ENCODE measurements at regions not wholly inside any gene's neighbourhood (a gene's known extent, or its start where the extent isn't known, plus 50 kb on each side); places are given as distances from the start of the nearest gene placed in this dataset.
"Not testable (repeated sequence)": the region's sequence is repeated elsewhere in the genome, so short reads cannot be mapped to it uniquely, and the experiment has no call there.

DNA sequence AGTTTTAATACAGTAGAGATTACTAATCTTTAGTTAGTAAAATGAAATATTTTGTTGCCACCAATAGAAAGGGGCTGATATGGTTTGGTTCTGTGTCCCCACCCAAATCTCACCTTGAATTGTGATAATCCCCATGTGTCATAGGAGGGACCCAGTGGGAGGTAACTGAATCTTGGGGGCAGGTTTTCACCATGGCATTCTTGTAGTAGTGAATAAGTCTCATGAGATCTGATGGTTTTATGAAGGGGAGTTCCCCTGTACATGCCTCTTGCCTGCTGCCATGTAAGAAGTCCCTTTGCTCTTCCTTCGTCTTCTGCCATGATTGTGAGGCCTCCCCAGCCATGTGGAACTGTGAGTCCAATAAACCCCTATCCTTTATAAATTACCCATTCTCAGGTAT is 285.9 kb downstream of the BCL2L11 start:
- DNase-seq = not testable (repeated sequence)

DNA sequence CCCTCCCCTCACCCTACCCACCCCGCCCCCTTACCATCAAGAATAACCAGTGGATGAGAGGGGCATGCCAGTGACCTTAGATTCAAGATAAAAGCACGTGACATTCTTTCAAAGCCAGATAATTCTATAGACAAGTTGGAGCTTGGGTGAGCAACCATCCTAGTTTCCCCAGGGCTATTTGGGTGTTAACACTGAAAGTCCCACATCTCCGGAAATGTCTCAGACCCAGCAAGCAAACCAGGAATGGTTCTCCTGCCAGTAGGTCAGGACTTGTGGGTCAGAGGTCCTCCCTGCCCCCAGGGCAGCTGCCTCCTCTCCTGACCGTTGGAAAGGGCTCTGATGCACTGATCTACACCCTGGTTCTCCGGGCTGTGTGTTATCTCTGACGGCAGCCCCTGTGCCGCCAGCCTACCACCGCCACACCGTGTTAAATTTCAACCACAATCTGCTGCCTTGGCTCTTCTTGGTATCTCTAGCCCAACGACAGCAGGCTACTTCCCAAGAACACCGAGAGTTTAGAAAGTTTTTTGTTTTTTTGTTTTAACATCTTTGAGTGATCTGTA is 287.0 kb downstream of the BCL2L11 start:
- not testable (repeated sequence) for DNase-seq

DNA sequence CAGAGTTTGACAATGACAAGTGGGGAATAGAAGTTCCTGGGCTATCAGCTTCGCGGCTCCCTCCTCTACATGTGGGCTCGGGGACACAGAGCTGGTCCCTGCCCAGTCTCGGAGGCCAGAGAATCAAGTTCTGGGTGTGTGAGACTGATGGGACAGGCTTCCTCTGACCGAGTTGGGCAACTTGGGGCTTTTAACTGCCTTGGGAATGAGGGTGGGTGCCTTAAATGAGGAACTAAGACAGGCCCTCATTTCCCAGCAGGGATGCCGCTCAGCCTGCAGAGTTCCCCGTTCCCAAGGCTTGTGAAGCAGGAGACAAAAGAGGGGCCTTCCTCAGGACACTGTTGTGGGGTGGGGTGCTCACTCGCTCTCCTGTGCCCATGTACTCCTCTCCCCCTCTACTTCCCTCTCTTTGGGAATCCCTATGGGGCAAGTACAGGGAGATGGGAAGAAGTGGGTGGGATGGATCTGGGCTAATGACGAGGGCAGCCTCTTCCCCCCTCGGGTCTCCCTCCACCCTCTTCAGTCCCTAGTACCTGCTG is 290.2 kb downstream of the BCL2L11 start:
- not testable (repeated sequence) for DNase-seq

DNA sequence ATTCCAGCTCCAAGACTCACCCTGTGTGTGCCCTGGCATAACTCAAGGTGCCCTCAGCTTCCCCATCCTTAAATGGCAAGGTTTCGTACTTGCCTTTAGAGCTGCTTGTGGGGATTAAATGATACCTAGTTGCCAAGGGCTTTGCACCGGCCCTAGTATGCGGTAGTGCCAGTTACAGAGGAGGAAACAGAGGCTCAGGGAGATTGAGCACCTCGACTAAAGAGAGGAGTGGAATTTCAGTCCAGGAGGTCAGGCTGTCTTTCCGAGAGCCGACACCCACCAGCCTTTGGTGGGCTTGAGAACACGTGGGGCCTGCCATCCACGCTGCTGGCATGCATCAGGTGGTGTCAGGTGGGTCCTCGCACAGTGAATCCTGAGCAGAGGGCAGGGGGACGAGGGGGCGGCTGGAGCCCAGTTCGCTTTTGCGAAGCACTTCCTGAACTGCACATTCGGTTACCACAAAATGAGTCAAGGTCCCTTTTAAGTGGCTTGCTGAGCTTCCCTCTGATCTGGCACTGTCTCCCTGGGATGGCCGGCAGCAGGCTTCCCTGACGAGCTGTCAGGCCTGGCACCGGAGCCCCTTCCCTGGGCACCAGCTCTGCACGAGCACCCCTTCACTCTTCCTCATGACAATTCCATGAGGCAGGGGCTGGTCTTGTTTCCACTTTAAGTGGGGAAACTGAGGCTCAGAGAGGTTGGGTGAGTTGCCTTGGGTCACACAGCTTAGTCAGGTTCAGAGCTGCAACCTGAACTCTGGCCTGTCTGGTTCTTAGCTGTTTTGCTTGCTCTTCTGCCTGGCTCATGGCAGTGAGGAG is 291.4 kb downstream of the BCL2L11 start:
- not testable (repeated sequence) for DNase-seq

DNA sequence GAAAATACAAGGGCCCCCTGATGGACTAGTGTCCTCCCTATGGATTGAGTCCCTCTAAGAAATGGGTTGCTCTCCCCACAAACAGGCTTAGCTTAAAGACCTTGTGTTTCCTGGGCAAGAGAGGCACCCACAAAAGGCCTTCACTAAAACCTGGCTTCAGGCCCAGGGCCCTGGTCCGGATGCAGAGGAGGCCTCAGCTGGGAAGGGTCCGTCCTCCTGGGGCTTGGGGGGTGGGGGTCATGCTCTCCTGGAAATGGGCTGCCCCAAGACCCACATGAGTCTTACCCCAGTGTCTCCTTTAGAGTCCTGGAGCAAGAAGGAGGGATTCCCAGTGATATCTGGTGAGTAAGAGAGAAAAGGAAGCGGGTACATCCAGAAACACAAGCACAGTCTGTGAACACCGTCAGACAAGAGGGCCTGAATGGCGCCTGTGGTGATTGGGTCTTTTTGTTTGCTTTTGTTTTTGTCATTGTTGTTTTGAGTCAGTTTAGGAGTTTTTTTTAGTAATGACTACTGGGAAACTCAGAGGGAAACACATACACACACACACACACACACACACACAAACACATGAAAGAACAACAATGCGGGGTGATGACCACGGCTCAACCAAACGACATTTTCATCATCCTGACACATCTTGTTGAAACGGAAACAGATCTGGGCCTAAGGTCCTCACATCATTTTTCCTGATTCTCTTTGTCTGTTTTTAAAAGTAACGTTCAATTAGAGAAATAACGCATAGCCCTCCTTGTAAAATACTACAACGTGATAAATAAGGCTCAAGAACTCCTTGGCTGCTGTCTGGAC is 292.3 kb downstream of the BCL2L11 start:
- DNase-seq = not testable (repeated sequence)

DNA sequence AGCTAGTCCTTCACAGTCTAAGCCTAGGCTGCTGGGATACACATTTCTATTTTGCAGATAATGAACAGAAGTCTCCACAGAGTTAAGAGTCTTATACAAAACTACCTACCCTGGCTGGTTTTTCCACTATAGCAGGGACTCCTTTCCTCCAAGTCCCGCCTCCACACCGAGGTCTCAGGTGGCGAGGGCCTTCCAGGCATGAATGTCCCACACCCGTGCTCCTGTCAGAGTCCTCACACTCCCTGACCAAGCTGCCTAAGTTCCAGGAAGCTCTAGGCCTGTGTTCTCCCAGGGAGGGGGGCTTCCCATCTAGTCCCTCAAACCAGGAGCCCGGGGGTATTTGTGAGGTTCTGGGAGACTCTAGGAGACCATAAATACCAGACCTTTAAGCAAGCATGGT is 293.2 kb downstream of the BCL2L11 start:
- DNase-seq = not testable (repeated sequence)

DNA sequence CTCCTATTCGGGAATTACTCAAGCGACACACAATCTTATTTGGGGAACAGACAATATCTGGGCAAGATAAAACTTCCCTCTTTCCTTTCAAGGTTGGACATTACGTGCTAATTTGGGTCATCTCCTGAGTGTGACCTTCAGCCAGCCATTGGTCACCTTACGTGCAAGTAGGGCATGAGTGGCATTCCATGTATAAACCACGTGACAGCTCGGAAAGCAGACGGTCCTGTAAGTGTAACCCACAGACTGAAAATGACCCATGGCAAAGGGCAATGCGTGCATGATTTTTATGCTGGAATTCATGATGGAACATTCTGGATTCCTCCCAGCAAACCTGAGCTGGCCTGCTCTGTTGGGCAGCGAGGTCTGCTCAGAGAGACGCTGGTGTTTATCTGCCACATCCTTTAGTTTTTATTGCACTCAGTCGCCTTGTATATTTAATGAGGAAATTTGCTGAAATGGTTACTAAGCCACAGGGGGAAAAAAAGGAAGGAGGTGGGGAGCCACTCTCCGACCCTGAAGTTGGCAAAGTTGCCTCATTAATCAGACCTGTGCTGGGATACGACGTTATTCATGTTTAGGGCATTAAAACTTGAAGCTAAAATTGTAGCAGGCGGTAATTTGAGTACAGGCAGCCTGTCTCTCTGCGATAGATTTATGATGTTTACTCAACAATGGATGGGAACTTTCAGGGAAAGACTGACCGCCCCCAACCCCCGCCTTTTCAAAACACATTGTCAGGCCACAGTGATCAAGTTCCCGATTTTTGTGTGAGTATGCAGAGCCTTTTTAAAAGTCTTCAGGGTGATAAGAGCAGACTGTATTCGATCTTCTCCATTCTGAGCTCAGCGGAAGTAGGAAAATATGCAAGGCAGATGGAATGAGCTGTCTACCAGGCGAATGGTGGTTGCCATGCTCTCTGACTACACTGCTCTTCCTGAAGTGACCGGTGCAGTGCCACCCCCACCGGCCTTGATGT is 295.3 kb downstream of the BCL2L11 start:
- peak; percentile 43 to 51 for DNase-seq

DNA sequence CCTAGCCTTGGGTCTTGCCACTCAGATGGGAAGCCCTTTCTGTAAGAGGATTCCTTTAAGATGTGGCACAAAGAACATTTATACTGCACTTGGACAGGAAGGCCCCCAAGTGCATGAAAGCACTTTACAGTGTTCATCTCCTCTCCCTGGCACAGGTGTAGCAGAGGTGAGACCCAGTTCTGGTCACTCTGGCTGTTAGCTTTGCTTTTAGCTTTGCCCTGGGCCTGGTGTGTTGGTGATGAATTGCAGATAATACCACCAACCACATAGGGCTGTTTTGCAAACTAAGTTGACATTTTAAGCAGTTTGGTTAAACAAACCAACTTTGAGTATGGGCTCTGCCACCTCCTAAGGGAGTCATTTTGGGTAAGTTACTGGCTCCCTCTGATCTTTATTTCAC is 296.3 kb downstream of the BCL2L11 start:
- not testable (repeated sequence) for DNase-seq

DNA sequence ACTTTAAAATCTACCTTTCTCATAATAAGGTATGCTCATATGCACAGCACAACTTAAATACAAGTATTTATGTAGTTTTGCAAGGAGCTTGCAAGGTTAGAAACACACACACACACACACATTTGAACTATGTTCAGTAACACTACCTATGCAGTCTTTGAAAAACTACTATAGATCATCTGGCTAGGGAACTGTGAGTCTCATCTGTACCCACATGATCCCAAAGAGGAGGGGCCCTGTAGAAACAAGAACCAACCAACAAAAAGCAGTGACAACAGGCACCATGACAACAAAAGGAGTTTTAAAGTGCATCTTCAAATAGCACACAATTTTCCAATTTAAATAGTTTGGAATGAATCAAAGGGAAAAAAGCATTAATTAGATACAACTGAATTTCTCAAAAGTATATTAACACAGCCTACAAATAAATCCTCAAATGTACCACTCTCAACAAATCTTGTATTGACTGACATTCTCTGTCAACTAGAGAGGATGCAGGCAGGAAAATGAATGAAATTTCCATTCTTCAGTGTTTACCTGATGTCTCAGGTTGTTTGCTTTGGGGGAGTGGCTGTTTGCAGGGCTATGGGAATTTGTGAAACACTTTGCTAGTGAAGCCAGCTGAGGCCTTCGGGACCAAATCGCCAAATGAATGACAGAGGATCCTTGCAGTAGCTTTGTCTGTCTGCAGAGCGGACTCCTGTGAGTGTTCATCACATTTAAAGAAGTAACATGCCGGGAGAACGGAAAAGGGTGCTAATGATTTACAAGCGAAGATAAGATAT is 297.6 kb downstream of the BCL2L11 start:
- peak; percentile 6 to 13 for DNase-seq

DNA sequence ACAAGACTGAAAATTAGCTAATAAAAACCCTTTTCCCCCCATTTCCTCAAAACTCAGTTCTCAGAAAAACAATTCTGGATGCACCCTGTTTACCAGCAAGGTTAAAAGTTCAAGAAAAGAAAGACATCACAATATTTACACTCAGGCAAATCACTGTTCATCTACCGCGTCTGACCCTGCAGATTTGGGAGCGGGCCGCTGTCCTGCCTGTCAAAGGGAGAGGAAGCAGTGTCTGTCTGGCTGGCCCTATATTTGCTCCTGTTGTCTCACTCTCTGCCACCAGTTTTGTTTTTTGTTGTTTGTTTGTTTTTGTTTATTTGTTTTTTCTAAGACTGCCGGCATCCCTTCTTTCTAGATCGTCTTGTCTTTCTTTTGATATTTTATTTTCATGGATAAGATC is 299.4 kb downstream of the BCL2L11 start:
- DNase-seq = peak; percentile 3 to 49

DNA sequence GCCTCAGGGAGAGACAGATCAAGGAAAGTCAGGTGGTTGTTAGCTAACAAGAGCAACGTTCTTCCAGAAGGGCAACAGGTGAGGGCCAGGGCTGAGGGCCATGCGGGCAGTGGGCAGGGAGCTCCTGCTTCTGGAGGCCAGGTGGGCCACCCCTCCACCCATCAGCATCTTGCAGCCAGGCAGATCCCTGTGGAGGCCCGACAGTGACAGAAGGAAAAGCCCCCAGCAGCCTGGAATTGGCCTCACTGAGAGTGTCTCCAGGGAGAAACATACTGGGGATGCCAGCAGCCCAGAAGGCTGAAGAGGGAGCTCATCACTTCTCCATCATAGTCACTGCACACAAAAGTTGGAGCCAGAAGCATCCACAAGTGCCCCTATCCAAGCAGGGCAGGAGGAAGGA is 300.1 kb downstream of the BCL2L11 start:
- DNase-seq = not testable (repeated sequence)

DNA sequence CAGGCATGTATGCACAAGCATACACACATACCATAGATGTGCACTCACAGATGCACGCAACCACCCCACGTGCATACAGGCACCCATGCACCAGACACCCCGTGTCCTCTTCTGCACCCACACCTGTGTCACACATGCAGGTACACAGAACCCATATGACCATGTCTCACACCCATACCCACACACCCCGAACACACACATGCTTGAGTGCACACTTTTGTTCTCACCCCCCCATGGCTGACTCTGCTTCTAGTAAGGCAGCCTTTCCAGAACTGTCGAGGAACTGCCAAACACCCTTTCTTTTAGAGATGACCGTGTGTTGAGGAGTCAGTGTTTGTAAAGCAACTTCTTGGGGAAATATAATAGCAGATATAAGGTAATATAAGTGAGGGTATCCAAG is 301.2 kb downstream of the BCL2L11 start:
- DNase-seq = not testable (repeated sequence)

DNA sequence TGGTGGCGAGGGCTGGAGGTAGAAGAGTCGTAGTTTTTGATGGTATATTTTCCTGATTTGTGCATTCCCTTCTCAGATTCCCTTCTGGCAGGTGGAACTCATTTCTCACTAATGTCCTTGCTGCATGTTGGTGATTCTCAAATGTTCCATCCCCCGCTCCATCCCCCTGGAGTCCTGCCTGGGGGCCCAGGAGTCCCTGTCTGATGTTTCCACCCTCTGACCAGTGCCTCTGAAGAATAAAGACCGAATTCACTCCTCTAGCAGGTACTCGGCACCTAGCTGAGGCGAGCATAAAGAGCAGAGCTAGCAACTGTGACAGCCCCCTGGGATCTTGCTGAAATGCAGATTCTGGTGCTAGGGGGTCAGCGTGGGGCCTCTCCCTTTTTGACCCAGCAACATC is 301.8 kb downstream of the BCL2L11 start:
- not testable (repeated sequence) for DNase-seq

DNA sequence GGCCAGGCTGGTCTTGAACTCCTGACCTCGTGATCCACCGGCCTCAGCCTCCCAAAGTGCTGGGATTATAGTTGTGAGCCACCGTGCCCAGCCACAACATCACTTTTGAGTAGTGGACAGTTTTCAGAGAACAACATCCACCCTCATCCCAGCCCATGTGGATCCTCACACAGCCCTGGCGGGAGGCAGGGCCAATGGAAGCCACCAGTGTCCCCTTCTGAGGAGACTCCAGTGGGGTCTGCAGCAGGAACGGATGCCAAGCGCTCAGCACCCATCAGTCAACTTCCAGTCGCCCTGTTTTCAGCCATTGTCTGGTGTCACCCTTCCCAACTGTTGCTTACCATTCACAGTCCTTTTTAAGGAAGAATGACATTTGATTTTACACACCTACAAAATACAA is 302.5 kb downstream of the BCL2L11 start:
- not testable (repeated sequence) for DNase-seq

DNA sequence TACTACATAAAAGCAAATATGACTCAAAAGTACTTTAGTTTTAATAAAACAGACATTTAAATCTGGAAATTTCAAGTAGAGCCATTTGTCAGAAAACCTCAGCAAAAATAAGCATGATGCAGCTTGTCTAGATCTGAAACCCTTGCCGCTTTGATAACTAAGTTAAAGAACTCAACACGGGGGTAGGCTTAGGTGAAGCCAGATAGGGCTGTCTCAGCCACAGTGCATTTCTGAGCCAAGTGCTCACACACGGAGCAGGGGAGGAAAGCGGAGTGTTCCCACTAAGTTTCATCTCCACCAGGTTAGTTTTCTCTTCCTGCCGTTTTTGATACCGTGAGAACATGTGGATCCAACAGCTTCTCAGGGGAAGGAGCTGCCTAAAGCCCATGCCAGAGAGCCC is 303.5 kb downstream of the BCL2L11 start:
- not testable (repeated sequence) for DNase-seq

DNA sequence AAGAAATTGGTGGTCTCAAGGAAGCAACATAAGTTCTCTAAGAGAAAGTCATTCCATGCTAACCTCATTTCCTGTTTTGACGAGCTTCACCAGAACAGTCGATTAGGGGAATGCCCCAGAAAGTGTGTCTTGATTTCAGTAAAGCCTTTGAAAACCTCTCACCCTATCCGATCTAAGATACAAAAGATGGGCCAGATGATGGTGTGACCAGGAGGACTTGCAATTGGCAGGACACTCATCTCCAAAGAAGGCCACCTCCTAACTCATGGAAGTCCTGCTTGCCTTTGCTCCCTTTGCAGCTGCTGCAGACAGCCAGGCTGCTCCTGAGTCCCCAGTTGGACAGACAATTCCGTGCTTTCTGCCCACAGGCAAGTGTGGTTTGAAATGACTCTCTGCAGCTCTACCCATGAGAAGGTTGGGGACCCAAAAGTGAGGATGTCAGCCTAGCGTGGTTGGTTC is 304.2 kb downstream of the BCL2L11 start:
- DNase-seq = not testable (repeated sequence)

DNA sequence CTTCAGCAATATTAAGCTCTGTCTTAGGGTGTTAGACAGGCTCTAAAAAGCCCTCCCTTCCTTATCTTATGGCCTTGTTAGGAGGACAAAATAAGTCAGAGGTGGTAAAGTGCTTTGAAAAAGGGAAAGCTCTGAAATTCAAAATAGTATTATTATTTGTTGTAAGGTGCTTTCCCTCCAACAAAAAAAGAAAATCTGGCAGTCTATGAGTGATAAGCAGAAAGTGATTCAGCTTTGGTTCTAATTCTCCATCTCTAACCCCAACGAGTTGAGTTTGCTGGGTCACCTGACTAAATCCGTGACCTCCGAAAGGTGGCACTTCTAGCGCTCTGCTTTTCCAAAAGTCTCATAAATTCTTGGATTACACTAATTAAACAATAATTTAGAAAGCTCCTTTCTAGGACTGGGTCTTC is 305.1 kb downstream of the BCL2L11 start:
- DNase-seq = not testable (repeated sequence)

DNA sequence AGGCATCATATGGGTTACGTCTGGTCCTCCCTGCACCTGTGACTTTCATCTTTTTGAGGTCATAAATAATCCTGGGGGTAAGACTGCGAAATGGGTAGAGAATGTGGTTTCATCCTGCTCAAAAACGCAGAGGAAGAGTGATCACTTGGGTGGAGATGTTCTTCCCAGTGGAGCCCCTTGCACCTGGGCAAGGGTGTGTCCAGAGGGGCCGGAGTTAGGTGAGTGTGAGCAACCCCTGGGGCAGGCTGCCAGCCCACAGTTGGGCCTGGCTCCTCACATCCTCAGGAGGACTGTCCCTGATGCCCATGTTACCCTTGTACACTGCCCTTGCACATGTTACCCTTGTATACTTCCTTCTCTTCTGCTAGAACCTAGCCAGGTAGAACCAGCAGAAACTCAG is 306.6 kb downstream of the BCL2L11 start:
- not testable (repeated sequence) for DNase-seq

DNA sequence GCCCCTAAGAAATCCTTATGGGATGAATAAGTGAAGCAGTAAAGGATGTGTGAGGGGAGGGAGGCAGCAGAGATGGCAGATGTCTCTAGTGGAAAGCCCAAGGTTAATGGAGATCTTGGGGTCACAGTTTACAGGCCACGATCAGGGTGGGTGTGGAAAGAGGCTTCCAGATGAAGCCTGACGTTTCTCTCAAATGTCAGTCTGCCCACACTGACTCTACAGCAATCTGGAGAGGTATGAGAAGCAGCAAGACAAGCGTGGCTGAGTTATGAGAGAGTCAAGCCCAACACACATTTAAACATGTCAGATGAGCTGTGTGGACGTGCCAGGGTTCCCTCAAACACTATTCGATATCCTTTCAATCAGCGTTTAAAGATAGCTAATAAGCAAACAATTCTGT is 308.2 kb downstream of the BCL2L11 start:
- DNase-seq = not testable (repeated sequence)

DNA sequence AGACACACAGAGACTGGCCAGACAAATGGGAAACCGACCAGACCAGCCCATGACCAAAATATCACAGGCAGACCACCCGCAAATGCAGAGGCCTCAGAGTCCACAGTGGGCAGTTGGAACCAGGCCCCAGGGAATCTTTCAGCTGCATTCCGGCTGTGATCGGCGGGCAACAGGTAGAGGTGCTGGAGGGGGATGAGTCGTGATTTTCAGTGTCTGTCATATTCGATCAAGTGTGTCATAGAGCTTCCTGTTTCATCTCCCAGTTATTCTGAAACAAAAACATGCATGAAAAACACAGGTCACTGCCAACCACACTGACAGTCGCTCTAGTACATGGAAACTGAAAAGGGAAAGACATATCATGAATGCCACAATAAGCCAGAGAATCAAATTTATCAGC is 308.6 kb downstream of the BCL2L11 start:
- not testable (repeated sequence) for DNase-seq

Data from inflammatory macrophage (primary cell).